SJCRH30 (cell line): ENCODE measurements at regions not wholly inside any gene's neighbourhood (a gene's known extent, or its start where the extent isn't known, plus 50 kb on each side); places are given as distances from the start of the nearest gene placed in this dataset.
"Not testable (repeated sequence)": the region's sequence is repeated elsewhere in the genome, so short reads cannot be mapped to it uniquely, and the experiment has no call there.

ENCODE experiments used
- DNase-seq, 2 experiments: peaks; one replicate each; pipeline ENCODE4 v3.0.0-alpha.2; 2015 to 2020
- H3K27ac ChIP-seq: fragments of 250-450 bp; sonication (Bioruptor Pico); 2 replicates; pipeline ENCODE4 v1.5.1; 2020; ENCODE audit warnings: mild to moderate bottlenecking, moderate library complexity
- H3K27me3 ChIP-seq: fragments of 250-450 bp; sonication (Bioruptor Pico); 2 replicates; pipeline ENCODE4 v1.5.1; 2020; ENCODE audit warnings: mild to moderate bottlenecking, moderate library complexity
- H3K36me3 ChIP-seq: fragments of 250-450 bp; sonication (Bioruptor Pico); 2 replicates; pipeline ENCODE4 v1.5.1; 2020; ENCODE audit warnings: mild to moderate bottlenecking, moderate library complexity
- H3K4me1 ChIP-seq: fragments of 250-450 bp; sonication (Bioruptor Pico); 2 replicates; pipeline ENCODE4 v1.5.1; 2020; ENCODE audit warnings: mild to moderate bottlenecking, moderate library complexity
- H3K4me3 ChIP-seq: fragments of 250-450 bp; sonication (Bioruptor Pico); 2 replicates; pipeline ENCODE4 v1.5.1; 2020; ENCODE audit warnings: mild to moderate bottlenecking, moderate library complexity
- H3K9me3 ChIP-seq: fragments of 250-450 bp; sonication (Bioruptor Pico); replicated peaks from 2 replicates; pipeline ENCODE4 v1.5.1; 2020; ENCODE audit warnings: mild to moderate bottlenecking, moderate library complexity

DNA sequence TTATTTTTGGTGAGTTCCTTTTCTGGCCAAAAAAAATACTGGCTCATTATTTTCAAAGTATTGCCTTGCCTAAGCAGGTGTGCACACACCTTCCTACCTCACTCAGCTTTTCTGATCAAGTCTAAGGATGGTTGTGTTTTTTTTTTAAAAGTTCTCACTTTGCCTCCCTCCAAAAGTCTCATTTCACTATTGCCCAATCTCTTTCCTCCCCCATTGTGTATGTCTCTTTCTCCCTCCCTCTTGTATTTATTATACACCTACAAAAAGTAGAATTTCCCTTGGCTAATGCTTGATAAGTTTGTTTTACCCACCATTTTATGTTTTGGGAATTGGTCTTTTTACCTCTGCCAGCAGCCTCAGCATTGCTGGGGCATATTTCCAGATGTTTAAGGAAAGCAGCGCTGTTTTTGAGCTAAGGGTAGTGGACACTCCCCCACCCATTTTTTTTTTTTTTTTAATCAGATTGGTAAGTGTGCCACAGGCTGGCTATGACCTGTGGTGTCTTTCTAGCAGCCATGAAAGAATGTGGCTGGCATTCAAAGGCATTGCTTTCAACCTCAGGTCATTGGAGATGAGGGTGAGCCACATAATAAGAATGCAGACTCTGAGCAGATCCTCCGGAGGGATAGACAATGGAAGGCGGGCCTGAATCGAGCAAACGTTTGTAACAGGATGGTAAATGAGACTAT lies 668.6 kb downstream of the UTRN start:
- Histone ChIP-seq H3K27ac (no peak overlapping the region), H3K9me3 (no peaks in the 10 kb centered on the region), H3K27me3 (no peaks in the 10 kb centered on the region; the same call in 1 of the 2 replicates), H3K4me3 (no peak overlapping the region), H3K36me3 (no peaks in the 10 kb centered on the region), H3K4me1 (no peaks in the 10 kb centered on the region)
- peak; percentile 17 to 20 for DNase-seq

DNA sequence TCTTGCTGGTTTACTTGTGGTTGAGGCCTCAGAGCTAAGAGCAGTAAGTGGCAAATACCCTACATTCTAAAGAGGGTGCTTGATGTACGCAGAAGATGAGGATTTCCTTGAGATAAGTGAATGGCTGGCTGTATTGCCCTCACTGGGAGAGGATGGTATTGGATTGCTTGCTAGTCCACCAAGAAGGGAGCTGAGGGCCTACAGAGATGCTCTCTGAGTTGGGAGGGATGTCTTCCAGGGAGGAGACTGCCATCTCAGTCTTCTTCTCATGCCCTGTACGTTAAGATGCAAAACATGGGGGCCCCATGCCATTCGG lies 669.1 kb downstream of the UTRN start:
- Histone ChIP-seq H3K36me3 (no peaks in the 10 kb centered on the region), H3K9me3 (no peaks in the 10 kb centered on the region), H3K4me1 (no peaks in the 10 kb centered on the region), H3K4me3 (no peak overlapping the region), H3K27ac (no peak overlapping the region), H3K27me3 (no peaks in the 10 kb centered on the region; the same call in 1 of the 2 replicates)
- DNase-seq, result no peak

DNA sequence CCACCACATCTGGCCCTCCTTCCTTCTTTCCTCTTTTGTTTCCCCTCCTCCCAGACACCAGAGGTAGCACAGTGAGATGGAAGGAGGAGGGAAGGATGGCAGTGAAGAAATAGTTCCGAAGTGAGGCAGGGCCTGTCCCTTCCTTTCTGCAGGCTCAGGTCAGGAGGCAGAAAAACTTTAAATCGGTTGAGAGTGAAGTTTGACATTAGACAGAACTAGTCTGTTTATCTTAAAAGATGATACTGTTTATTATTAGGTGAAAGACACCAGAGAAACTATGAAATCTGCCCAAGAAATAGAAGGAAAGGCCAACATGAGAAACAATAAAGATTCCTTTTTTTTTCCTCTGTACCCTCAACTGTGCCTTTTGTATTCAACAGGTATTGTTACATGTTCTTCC lies 670.3 kb downstream of the UTRN start:
- DNase-seq, result no peak
- Histone ChIP-seq H3K4me3 (no peak overlapping the region), H3K36me3 (no peaks in the 10 kb centered on the region), H3K4me1 (no peaks in the 10 kb centered on the region), H3K27me3 (no peaks in the 10 kb centered on the region; the same call in 1 of the 2 replicates), H3K27ac (no peak overlapping the region), H3K9me3 (no peaks in the 10 kb centered on the region)

- Histone ChIP-seq H3K4me1 (no peaks in the 10 kb centered on the region), H3K36me3 (no peaks in the 10 kb centered on the region), H3K9me3 (no peaks in the 10 kb centered on the region), H3K4me3 (no peak overlapping the region), H3K27ac (no peak overlapping the region), H3K27me3 (no peaks in the 10 kb centered on the region; the same call in 1 of the 2 replicates)
- no peak for DNase-seq
Observed at GRCh38 chr6:144955859-144956258, 670.7 kb downstream of the UTRN start.

- H3K27ac ChIP-seq, H3K4me3 ChIP-seq: not testable (repeated sequence)
Observed at GRCh38 chr6:144956697-144957096, 671.6 kb downstream of the UTRN start.

GRCh38 chr6:144957236-144957937 lies 672.3 kb downstream of the UTRN start:
- no peak for DNase-seq
- Histone ChIP-seq H3K9me3 (no peaks in the 10 kb centered on the region), H3K4me1 (no peaks in the 10 kb centered on the region), H3K36me3 (no peaks in the 10 kb centered on the region), H3K27me3 (no peaks in the 10 kb centered on the region; the same call in 1 of the 2 replicates), H3K27ac (no peak overlapping the region), H3K4me3 (no peak overlapping the region)

More at GRCh38 chr6:144956697-144957096, 671.6 kb downstream of the UTRN start:
- H3K27me3 ChIP-seq, H3K9me3 ChIP-seq, H3K36me3 ChIP-seq, DNase-seq, H3K4me1 ChIP-seq: not testable (repeated sequence)

GRCh38 chr6:144969154-144969553 lies 684.0 kb downstream of the UTRN start:
- H3K4me1 ChIP-seq, result no peaks in the 10 kb centered on the region
- no peaks in the 10 kb centered on the region for H3K9me3 ChIP-seq

DNA sequence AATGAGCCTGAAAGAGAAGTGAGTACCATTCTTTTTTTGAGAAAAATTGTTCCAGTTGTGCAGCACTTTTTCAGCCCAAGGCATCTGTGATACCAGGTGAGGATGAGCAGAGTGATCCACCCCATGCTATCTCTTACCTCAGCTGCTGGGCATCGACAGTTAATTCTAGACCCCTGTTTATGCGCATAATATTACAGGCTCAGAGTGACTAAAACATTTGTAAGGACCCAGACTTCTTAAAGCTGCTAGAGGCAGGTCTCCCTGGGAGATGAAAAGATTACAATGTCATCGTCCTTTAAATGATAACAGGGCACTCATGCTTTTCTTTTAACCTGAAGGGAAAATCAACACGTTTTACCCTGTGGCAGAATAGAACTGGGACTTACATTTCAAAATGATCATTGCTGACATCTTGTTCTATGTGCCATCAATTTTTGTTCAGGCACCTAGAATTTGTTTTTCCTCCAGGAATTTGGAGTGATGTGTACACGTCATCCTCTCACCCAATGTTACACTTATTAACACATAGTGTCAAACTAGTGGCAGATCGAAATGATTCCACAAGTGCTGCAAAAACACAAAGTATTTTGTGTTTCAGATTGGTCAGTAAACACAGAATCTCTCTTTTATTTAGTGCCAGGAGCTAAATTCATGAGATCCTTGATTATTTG lies 684.6 kb downstream of the UTRN start:
- H3K9me3 ChIP-seq, result no peaks in the 10 kb centered on the region
- H3K36me3 ChIP-seq, result no peaks in the 10 kb centered on the region
- no peak overlapping the region for H3K4me3 ChIP-seq
- no peaks in the 10 kb centered on the region for H3K27me3 ChIP-seq
- H3K27ac ChIP-seq, result no peak overlapping the region
- H3K4me1 ChIP-seq, result no peaks in the 10 kb centered on the region
- DNase-seq, result no peak

More at GRCh38 chr6:144969154-144969553, 684.0 kb downstream of the UTRN start:
- Histone ChIP-seq H3K27ac (no peak overlapping the region), H3K4me3 (no peak overlapping the region), H3K27me3 (no peaks in the 10 kb centered on the region), H3K36me3 (no peaks in the 10 kb centered on the region)
- no peak for DNase-seq

DNA sequence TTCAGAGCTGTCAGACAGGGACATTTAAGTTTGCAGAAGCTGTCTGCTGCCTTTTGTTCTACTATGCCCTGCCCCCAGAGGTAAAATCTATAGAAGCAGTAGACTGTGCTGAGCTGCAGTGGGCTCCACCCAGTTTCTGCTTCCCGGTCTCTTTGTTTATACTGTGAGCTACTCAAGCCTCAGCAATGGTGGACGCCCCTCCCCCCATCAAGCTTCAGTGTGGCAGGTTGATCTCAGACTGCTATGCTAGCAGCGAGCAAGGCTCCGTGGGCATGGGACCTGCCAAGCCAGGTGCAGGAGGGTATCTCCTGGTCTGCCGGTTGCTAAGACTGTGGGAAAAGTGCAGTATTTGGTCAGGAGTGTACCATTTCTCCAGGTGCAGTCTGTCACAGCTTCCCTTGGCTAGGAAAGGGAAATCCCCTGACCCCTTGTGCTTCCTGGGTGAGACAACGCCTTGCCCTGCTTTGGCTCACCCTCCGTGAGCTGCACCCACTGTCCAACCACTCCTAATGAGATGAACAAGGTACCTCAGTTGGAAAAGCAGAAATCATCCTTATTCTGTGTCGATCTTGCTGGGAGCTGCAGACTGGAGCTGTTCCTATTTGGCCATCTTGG lies 692.2 kb downstream of the UTRN start:
- not testable (repeated sequence) for H3K36me3 ChIP-seq, H3K9me3 ChIP-seq, H3K27ac ChIP-seq, DNase-seq, H3K4me1 ChIP-seq, H3K4me3 ChIP-seq, H3K27me3 ChIP-seq

GRCh38 chr6:144978208-144978607 lies 693.1 kb downstream of the UTRN start:
- Histone ChIP-seq H3K4me1 (no peaks in the 10 kb centered on the region), H3K4me3 (no peak overlapping the region), H3K9me3 (no peaks in the 10 kb centered on the region), H3K27me3 (no peaks in the 10 kb centered on the region), H3K36me3 (no peaks in the 10 kb centered on the region), H3K27ac (no peak overlapping the region)
- no peak for DNase-seq

DNA sequence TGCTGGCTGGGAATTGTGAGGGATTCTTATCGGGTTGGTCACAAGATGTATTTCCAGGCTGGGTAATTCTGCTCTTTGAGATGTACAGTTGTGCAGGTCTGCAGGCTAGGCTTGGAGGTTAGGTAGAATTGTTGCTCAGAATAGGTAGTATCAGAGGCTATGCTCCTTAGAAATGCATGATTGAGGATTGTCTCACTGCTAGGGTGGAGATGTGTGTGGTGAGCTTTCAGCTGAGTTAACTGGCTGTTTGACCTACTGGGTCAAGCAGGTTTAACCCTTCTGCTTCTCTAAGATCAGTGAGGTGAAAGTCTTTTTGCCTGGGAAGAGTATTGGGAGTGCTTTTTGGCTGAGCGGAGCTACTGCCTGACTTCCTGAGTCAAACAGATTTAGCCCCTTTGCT lies 701.1 kb downstream of the UTRN start:
- no peak overlapping the region for H3K4me3 ChIP-seq
- H3K27me3 ChIP-seq, result no peaks in the 10 kb centered on the region
- no peak for DNase-seq
- H3K36me3 ChIP-seq, result no peaks in the 10 kb centered on the region
- H3K4me1 ChIP-seq, result no peaks in the 10 kb centered on the region
- no peaks in the 10 kb centered on the region for H3K9me3 ChIP-seq
- no peak overlapping the region for H3K27ac ChIP-seq

GRCh38 chr6:144989319-144990107 lies 704.4 kb downstream of the UTRN start:
- DNase-seq, result no peak
- Histone ChIP-seq H3K9me3 (no peaks in the 10 kb centered on the region), H3K27ac (no peak overlapping the region), H3K36me3 (no peaks in the 10 kb centered on the region), H3K27me3 (no peaks in the 10 kb centered on the region), H3K4me3 (no peak overlapping the region), H3K4me1 (no peaks in the 10 kb centered on the region)

DNA sequence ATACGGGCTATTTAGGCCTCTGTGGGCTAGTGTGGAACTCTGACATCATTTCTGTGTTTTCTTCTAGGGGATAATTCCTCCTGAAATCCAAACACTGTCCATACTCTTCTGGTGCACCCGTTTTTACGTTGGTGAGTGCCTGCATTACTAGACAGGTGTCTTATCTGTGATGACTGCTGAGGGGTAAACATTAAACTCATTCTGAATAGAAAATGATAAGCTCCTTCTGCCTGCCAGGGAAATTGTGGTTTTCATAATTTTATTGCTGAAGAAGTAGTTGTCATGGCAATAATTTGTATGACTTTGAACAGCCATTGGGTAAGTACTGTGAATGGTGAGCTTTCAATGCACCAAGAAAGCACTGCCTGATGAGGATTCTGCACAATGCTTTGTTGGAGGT lies 705.6 kb downstream of the UTRN start:
- Histone ChIP-seq H3K27me3 (no peaks in the 10 kb centered on the region), H3K9me3 (no peaks in the 10 kb centered on the region), H3K27ac (no peak overlapping the region), H3K36me3 (no peaks in the 10 kb centered on the region), H3K4me1 (no peaks in the 10 kb centered on the region), H3K4me3 (no peak overlapping the region)
- no peak for DNase-seq

DNA sequence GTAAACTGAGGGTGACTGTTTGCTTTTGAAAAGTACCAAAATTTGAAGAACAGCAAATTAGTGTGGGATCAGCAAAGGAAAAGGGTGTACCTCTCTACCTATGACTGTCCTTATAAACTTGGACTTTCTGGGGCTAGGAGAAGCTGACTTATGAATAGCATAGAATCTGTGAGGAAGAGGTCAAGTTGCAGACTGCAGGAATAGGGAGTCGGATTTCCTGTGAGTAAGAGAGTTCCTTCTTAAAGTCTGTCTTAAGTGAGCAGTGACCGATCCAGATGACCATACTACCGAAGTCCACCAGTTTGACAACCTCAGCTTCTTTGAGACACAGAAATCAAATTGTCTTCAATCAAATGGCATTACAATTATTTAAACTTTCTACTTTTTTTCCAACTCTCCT lies 708.7 kb downstream of the UTRN start:
- no peaks in the 10 kb centered on the region for H3K27me3 ChIP-seq
- no peaks in the 10 kb centered on the region for H3K9me3 ChIP-seq
- no peaks in the 10 kb centered on the region for H3K4me1 ChIP-seq
- no peak for DNase-seq
- no peak overlapping the region for H3K27ac ChIP-seq
- H3K36me3 ChIP-seq, result no peaks in the 10 kb centered on the region
- no peak overlapping the region for H3K4me3 ChIP-seq
